Spleen (tissue), 7 donors: ENCODE measurements at regions not wholly inside any gene's neighbourhood (a gene's known extent, or its start where the extent isn't known, plus 50 kb on each side); places are given as distances from the start of the nearest gene placed in this dataset.

Source experiments
- POLR2A ChIP-seq, 3 donors: fragments of 450-650 bp; IDR thresholded peaks; one replicate each; pipeline ENCODE4 v1.5.1; 2017; ENCODE audit warnings: antibody characterized with exemption in 3 of 3, mild to moderate bottlenecking in 1 of 3
- TF ChIP-seq, protein P1 (sequence below), 11 experiments: fragments of 200-600 bp in 7 of 11; fragments of 450-650 bp in 4 of 11; sonication (generic) in 4 of 11; IDR thresholded peaks in 8 of 11; conservative IDR thresholded peaks in 3 of 11; 1 replicate in 7 of 11; 2 replicates in 4 of 11; pipeline versions ENCODE4 v1.4.0 to v1.8.0; 2016 to 2021; ENCODE audit warnings: antibody characterized with exemption in 11 of 11, inconsistent platforms in 4 of 11, mild to moderate bottlenecking in 1 of 11
- donor health status: DM: no; HTN: no; CAD: no; lungs with moderate emphysema.
- donor health status: DM: no; HTN: no; CAD: no.
- donor health status: DM: no; HTN: no; CAD: no.

DNA sequence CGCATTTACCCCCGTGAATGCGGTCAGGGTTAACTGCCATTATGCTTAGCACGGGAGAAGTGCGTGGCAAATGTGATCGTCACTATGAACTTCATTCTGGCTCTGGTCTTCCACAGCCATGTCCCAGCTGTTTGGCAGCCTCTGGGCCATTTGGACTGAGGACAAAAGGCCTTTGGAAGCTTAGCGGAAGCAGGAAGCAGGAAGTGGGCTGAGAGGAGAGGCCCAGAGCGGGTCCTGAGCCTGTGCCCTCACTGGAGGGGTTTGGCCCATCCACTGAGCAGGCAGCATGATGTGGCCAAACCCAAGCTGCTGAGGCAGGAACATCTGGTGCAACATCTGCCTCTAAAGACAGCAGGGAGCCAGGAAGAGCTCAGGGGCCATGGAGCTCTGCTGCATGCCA lies 345.9 kb downstream of the C16orf95 start:
- TF ChIP-seq, protein P1, sequence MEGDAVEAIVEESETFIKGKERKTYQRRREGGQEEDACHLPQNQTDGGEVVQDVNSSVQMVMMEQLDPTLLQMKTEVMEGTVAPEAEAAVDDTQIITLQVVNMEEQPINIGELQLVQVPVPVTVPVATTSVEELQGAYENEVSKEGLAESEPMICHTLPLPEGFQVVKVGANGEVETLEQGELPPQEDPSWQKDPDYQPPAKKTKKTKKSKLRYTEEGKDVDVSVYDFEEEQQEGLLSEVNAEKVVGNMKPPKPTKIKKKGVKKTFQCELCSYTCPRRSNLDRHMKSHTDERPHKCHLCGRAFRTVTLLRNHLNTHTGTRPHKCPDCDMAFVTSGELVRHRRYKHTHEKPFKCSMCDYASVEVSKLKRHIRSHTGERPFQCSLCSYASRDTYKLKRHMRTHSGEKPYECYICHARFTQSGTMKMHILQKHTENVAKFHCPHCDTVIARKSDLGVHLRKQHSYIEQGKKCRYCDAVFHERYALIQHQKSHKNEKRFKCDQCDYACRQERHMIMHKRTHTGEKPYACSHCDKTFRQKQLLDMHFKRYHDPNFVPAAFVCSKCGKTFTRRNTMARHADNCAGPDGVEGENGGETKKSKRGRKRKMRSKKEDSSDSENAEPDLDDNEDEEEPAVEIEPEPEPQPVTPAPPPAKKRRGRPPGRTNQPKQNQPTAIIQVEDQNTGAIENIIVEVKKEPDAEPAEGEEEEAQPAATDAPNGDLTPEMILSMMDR (IDR thresholded peaks at IDR 0.05 in 8 of 11, conservative IDR thresholded peaks at IDR 0.05 in 3 of 11), result no peak
- no peak for TF ChIP-seq POLR2A (IDR thresholded peaks at IDR 0.05)
